MM.1S (cell line): ENCODE measurements at regions not wholly inside any gene's neighbourhood (a gene's known extent, or its start where the extent isn't known, plus 50 kb on each side); places are given as distances from the start of the nearest gene placed in this dataset.

Experiments
- CTCF ChIP-seq: fragments of 300-600 bp; sonication (generic); IDR thresholded peaks from 2 replicates; pipeline ENCODE4 v1.5.1; 2016; ENCODE audit warnings: antibody characterized with exemption, low read length, mixed read lengths
- EZH2 ChIP-seq: fragments of 300-600 bp; sonication (generic); optimal IDR thresholded peaks from 2 replicates; pipeline ENCODE3; 2017; ENCODE audit warnings: low read depth, mild to moderate bottlenecking, antibody characterized with exemption, low read length, mixed read lengths
- EZH2phosphoT487 ChIP-seq: fragments of 300-600 bp; sonication (generic); IDR thresholded peaks from 2 replicates; pipeline ENCODE4 v1.6.1; 2018; ENCODE audit warnings: antibody characterized with exemption, low read length

- no peak for TF ChIP-seq CTCF
- TF ChIP-seq EZH2: no peak
- TF ChIP-seq EZH2phosphoT487: no peak
Measured at GRCh38 chr3:174749143-174749542, 110.0 kb upstream of the NAALADL2 start.
